NCI-H2227 (cell line): ENCODE measurements at regions not wholly inside any gene's neighbourhood (a gene's known extent, or its start where the extent isn't known, plus 50 kb on each side); places are given as distances from the start of the nearest gene placed in this dataset.

Experiments used
- DNase-seq: peaks from one replicate; lab custom pipeline; 2025; ENCODE audit not compliant: unreplicated experiment; lab: John Stamatoyannopoulos, UW

DNA sequence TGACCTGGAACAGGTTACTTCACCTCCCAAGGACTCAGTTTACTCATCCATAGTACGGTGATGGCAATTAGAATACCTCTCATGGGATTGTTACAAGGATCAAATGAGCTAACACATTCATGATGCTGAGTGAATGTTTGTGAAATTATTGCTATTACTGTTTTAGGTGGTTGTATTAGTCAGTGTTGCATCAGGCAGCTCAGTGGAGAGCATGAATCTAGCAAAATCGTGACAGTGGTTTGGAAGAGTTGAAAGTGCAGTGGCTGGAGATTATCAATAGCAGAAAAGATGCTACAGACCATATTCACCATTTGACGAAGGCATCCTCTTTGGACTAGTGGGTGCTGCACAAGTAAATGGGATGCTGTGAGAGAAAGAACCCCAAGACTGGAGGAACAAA lies 50.4 kb upstream of the CTNNBL1 start:
- DNase-seq: no peak

DNA sequence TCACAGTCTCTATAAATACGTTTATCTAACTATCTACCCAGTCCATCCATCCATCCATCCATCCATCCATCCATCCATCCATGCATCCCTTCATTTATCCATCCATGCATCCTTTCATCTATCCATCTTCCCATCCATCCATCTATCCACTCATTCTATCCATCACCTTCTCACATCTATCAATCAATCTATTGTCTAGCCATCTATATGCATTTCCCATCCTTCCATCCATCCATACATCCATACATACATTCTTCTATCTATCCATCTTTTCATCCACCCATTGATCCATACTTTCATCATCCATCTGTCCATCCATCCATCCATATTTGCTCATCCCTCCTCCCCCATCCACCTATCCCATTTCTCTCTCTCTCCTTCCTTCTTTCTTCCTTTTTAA lies 51.6 kb upstream of the CTNNBL1 start:
- DNase-seq: no peak

DNA sequence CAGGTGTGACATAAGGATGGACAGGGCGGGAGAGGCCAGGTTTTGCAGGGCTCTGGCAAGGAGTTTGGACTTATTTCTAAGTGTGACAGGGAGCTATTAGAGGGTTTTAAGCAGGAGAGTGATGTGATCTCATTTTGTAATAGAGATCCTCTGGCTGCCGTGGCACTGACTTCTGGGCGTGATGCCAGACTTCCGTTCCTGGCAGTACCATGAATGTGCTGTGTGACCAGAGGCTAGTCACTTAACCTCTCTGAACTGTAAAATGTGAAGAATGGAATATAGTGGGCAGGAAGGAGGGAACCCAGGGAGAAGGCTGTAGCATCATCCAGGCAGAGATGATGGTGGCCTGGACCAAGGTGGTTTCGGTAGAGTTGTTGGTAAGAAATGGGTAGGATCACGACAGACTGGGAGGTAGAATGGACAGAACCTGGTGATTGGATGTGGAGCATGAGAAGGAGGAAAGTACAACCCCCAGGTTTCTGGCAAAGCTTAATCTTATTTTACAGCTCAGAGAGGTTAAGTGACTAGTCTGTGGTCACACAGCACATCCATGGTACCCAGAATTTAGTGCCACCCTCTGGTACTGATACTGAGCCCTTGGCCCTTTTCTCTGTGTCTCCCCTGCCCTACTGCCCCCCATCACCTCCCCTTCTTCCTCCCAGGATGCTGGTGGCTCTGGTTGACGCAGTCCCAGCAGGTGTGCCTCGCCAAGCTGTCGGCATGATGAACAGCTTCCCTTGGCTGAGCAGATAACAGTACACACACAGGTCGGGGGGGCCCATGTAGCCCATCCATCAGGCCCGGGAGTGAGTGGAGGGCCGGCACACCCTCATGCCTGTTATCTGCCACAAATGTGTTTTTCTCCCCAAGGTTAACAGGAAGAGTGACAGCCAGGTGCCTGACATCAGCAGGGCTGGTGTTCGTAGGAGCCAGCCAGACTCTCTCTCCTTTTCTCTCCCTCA lies 52.9 kb upstream of the CTNNBL1 start:
- DNase-seq: peak; percentile 29

DNA sequence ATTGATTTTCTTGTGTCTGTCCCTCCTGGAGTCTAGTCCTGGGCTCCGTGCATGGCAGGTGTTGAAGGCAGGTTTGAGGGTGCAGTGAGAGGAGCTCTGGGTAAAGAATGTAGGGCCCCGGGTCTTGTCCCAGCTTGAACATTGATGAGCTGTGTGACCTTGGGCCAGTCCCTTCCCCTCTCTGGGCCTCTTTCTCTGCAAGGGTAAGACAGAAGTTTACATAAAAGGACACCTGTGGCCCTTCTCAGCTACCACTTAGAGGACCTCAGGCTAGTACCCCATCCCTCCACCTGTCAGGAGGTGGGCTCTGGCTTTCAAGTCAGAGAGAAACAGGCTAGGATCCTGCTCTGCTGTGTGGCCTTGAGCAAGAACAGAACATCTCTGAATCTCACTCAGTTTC lies 55.3 kb upstream of the CTNNBL1 start:
- no peak for DNase-seq

DNA sequence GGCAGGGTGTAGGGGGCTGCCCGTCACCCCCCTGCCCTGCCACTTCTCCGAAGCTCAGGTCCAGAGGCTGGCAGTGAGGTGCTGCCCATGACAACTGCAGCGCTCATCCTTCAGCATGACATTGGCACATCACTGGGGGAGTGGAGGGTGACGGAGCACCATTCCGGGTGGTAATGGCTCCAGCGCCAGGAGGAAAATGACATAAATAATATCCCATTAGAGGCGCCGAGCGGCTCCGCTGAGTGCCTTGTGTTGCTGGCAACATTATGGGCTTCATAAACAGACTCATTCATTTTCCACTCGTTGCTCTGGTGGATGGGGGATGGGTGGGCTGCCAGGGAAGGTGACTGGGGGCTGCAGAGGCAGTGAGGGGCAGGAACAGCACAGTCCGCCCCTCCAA lies 56.9 kb upstream of the CTNNBL1 start:
- peak; percentile 58 for DNase-seq

DNA sequence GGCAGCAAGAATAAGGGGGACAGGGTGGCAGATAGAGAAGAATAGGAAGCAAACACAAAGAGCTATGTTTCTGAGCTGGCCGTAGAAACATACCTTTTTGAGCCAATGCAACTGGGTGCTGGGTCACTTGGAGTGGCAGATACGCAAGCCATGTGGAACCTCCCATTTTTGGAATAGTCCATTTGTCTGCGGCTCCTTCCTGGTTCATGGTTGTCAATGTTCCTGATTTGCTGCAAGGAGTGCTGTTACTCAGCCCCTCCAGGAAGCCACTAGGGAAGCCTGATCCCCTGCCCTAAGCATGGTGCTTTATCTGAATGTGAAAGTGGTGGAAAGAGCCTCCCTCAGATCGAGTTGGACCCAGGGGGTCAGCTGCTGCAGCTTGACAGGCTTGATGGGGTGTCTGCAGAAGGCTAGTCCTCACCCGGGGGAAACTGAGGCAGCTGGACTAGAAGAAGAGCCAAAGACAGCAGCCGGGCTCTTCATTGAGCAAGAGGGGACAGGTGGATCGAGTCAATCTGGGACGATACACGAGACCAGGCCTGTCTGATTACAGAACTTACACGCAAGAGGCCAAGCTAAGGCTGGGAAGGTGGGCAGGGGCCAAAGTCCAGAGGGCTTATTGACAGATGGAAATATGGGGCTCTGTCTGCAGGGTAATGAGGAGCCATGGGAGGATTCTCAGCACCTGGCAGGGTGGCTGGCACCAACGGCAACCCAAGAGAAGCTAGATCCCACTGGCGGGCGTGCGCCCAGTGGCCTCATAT lies 57.4 kb upstream of the CTNNBL1 start:
- no peak for DNase-seq

DNA sequence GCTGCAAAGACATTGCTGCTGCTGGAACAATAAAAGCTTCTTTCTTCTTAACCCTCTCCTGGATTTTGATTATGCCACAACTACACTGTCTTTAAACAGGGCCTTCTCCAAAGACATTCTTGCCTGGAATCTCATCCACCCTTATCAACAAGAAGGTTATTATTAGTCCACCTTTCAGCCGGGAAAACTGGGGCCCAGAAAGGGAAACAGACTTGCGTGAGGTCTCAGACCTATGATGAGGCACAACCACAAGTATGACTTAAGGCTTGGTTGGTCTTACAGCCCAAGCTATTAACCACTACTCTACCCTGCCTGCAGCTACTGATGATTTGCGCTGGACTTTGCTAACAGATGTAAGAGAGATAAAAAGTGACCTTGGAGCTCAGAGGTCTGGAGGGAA lies 62.8 kb upstream of the CTNNBL1 start:
- DNase-seq: peak; percentile 71

DNA sequence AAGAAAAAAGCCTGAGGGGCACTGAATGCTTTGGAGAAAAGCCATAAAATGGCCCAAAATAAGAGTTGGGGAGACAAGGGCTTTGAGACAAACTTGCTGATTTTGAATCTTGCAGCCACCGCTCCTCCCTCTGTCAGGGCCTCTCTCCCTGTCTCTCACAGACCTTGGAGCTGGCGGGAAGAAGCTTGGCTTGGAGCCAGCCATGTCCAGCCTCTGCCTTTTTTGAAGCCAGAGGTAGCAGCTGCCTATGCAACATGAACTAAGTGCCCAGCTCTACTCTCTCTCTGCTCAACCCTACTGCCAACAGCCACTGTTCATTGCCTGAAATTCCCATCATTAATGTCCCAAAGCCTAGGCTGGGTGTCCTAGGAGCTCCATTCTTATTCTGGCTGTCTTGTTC lies 63.7 kb upstream of the CTNNBL1 start:
- DNase-seq: peak; percentile 86

DNA sequence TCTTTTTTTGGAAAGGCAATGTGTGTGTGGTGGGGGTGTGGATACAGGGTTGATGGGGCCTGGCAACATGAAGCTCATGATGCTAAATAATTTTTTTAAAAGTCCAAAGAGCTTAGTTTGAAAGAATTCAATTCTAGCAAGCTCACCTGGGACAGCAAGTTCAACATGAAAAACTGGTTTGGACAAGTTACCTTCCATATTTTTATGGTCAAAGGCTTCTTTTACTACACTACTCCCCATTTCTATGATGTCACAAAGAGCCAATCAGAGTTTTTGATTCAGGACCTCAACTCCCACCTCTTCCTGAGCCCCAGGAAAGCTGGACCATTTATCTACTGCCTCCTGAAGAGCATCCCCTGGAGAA lies 66.1 kb upstream of the CTNNBL1 start:
- DNase-seq: no peak

DNA sequence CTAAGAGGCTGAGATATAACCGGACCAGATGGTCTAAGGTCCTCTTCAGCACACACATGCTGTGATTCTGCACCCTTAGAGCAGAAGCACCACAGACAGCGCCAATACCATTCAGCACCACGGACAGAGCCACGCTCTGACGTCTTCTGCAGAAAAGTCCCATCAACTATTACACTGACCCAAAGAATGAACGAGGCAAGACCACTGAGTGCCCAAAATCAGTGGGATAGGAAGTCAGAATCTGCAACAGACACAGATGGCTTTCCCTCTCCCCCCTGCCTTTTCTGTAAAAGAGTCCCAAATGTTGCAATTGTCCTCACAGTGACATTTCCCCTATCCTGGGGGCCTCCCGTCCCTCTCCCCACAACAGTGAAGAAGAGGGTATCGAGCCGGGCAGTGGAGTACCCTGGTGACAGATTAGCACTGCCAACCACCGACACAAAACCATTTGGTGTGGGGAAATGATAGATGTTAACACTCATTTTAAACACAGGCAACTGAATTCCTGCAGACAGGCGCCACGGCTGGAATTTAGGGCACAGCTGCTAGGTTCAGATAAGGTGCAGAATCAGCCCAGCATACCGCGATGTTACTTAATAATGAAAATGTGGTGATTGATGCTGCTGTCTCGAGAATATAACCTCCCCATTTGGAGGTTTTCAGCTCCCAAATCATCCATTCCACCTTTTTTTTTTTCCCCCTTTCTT lies 66.6 kb upstream of the CTNNBL1 start:
- DNase-seq: peak; percentile 16

DNA sequence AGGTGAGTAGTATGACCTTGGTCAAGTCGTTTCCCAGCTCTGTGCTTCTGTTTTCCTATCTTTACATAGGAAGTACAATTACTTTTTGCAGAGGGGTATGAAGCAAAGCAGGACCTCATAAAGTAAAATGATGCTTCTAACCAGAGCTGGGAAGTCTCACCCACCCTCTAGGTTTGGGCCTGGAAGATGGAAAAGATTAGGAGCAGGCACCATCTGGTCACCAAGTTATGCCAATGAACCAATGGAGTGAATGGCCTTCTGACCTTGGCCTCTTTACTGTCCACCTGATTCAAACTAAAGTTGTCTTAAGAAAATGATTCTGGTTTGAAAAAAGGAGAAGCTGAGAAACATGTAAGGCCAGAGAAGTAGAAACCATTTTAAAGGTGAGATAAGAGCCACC lies 68.9 kb upstream of the CTNNBL1 start:
- DNase-seq: no peak

DNA sequence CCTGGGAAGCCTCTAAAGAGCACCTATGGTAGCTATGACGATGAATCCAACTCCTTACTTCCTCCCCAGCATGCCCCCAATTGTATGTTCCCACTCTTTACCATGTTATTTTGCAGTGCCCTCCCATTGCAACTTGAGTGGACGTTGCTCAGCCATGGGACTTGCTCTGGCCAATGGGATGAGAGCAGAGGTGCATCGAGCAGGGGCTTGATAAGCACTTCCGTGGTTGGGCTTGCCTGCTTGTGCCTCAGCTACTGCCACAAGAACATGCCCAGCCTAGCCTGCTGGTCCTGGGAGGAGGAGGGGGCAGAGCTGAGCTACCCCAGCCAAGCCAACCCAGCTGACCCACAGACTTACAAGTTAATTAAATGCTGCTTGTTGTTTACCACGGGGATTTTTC lies 71.1 kb upstream of the CTNNBL1 start:
- no peak for DNase-seq

DNA sequence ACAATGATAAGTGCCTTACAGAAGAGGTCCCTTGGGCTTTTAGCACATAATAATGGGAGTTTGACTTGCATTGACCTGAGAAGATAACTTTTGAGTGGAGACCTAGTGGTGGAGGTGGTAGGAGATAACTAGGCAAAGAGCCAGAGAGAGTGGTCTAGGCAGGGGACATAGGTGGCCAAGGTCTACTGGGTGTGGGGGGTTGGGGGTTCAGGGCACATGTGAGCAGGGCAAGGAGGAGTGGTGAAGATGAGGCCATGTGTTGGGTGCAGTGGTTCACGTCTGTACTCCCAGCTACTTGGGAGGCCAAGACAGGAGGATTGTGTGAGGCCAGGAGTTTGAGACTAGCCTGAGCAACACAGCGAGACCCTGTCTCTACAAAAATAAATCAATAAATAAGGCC lies 74.3 kb upstream of the CTNNBL1 start:
- DNase-seq: no peak

DNA sequence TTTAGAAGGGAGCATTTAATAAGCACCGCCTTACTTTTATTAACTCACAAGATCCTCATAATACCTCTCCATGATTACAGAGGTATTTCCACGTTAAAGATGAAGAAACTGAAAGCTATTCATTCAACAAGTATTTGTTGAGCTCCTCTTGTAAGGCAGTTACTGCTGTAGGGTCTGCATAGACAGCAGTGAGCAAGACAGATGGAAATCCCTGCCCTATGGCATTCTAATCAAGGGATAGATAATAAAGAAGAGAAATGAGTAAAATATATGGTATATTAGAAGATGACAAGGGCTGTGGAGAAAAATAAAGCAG lies 77.8 kb upstream of the CTNNBL1 start:
- no peak for DNase-seq

DNA sequence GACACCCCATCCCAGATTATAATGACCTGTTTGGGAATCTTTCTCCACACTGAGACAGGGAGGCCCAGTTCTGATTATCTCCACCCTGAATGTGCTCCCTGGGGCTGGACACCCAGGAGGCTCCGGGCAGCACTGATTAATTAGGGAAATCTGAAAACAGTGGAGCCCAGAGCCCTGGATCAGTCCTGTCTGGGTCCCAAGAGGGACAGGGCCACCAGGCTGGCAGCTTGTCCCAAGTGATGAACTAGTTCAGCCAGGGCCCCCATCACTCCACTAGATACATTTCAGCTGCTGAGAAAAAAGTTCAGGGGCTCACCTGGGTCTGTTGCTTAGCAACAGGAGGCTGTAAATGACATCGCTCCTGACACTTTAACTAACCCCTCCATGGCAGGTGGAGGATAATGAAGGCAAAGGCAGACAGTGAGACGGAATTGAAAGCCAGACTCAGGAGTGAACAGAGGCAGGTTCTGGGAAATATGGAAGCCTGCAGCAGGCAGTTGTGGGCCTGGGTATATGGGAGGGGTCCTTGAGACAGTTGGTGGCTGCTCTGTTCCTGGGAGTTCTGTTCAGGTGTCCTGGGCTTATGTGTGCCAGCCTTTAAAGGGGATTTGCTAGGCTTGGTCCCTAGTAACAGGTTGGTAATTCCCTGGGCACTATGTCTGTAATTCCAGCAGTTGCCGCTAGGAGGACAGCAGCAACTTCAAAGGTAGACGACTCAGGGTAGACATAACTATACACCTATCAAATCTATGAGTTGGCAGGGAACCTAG lies 78.3 kb upstream of the CTNNBL1 start:
- peak; percentile 50 for DNase-seq

DNA sequence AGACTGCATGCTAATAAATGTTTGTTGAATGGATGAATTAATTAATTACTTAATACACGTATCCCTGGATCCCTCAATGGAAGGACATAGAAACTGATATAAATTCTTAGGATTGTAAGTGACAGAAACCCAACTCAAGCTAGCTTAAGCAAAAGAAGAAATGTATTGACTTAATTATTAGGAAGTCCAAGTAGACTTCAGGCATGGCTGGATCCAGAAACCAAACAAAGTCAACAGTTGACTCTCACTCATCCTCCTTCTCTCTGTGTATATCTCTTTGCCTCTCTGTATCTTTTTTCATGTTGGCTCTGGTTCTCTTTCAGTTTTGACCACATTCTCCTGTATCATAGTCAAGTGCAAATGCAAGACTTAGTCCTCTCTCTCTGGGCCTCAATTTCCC lies 82.0 kb upstream of the CTNNBL1 start:
- DNase-seq: no peak

DNA sequence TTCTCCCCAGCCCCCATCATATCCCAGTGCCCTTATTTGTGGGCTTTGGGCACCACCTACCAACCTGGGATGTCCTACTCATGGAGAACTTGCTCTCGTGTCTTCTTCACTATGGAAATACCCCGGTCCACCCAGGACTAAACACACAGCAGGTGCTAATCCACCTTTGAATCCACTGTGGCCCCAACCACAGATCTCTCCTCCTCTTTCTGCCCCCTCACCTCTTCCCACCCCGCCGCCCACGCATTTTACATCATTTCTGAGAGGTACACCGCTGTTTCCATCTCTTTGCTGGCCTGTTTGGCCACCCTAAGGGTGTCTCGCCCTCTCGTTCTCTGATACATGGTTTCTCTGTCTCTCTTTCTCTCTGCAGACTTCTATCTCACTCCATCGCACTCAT lies 82.5 kb upstream of the CTNNBL1 start:
- no peak for DNase-seq

DNA sequence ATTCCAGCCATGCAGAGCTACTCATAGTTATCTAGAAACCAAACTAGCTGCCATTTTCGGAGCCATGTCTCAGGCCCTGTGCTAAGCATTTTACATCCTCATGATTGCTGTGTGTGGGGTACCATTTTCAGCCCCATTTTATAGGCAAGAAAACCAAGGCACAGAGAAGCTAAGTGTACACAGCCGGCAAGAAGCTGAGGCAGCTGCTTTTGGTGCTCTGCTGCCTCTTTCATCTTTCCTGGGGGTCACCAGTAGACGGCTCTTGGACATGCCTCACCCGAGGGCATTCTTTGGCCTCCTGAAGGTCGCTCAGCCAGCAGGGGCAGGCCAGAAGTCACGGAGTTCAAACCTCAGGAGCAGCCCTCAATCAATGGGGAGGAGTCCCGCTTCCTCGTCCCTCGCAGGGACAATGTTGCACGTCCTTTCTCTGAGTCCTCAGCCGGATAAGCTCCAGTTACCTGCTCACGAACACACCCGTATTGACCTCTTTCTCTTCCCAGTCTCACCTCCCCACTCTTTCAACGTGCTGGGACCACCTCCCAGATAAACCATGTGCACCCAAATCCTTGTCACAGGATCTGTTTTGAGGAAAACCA lies 82.6 kb upstream of the BLCAP start:
- DNase-seq: no peak

DNA sequence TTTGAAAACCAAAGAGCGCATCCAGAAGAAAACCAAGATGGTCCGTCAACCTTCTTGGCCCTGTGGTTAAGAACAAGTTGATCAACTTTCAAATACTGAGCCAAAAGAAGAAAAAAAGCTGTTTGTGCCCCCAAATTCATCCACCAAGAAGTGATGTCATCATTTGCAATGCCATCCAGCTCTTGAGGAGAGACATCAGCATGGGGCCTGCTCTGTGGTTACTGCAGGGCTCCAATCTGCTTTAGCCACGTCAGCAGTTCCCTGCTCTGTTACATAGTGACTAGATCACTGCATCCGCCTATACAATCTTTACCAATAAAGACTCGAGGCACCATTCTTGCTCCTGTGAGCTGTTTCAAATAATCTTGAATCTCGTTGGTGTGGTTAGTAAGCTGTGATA lies 75.0 kb upstream of the BLCAP start:
- DNase-seq: no peak

DNA sequence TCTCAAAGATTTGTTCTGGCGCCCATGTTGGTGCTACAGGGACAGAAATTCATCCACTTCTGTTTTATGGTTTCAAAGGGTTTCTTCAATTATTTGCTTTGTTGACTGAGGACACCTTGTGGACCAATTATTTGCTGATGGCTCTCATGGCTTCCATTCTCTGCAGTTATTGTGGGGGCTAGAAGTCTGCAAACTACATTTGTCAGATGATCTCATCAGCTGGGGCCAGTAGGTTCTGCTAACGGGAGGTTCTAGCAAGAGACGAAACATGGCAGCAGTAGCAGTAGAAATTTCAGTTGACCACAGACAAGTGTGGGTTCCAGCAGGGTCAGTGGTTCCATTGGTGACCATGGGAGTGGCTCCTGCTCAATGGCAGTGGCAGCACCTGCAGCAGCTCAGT lies 72.8 kb upstream of the BLCAP start:
- DNase-seq: no peak
